ENCODE measurements at regions not wholly inside any gene's neighbourhood (a gene's known extent, or its start where the extent isn't known, plus 50 kb on each side); places are given as distances from the start of the nearest gene placed in this dataset.

DNA sequence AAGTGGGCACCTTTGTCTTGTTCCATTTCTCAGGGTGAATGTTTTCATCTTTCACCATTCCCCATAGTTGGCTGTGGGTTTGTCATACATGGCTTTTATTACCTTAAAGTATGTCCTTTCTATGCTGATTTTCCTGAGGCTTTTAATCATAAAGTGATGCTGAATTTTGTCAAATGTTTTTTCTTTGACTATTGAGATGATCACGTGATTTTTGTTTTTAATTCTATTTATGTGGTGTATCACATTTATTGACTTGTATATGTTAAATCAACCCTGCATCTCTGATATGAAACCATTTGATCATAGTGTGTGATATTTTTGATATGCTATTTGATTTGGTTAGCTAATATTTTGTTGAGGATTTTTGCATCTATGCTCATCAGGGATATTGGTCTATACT is 216.4 kb upstream of the FAT3 start:
- Histone ChIP-seq H3K9ac (ENCODE audit: insufficient read depth, low read length, poor library complexity, severe bottlenecking) (no peak overlapping the region), H3K4me1 (ENCODE audit: control insufficient read depth in 1 of 2, insufficient read depth in 2 of 2, low read length in 2 of 2) (no peaks in the 10 kb centered on the region), H3K4me3 (replicated peaks in 1 of 3; ENCODE audit: low read depth in 2 of 3, low read length in 3 of 3) (no peak overlapping the region), H3K36me3 (replicated peaks in 1 of 2; ENCODE audit: control insufficient read depth in 1 of 2, insufficient read depth in 2 of 2, low read length in 2 of 2) (no peaks in the 10 kb centered on the region), H3K79me2 (ENCODE audit: insufficient read depth, low read length) (no peaks in the 10 kb centered on the region), H3K27me3 (ENCODE audit: control insufficient read depth in 2 of 2, insufficient read depth in 2 of 2, low read length in 2 of 2) (no peaks in the 10 kb centered on the region), H3K27ac (ENCODE audit: low read depth in 1 of 2, low read length in 2 of 2) (no peak overlapping the region), H4K20me1 (ENCODE audit: insufficient read depth, low read length) (no peaks in the 10 kb centered on the region), H3K9me3 (replicated peaks in 1 of 2; ENCODE audit: control insufficient read depth in 1 of 2, insufficient read depth in 1 of 2, low read length in 2 of 2) (no peaks in the 10 kb centered on the region), H2AFZ (ENCODE audit: insufficient read depth, low read depth, low read length, poor library complexity, severe bottlenecking) (no peak overlapping the region), H3K4me2 (replicated peaks; ENCODE audit: extremely low read depth, low read length, poor library complexity, severe bottlenecking) (no peak overlapping the region)
- WGBS (ENCODE audit: insufficient coverage), result no CpG with 5 or more reads among the region's 1 CpG
- H3K9me3 Mint-ChIP-seq, result peaks cover 0 to 13% (median 4%) of the 10 kb centered on the region in 7 donors
- no peak overlapping the region for H3K27ac Mint-ChIP-seq
- no peak overlapping the region for H3K4me3 Mint-ChIP-seq
- no peaks in the 10 kb centered on the region for H3K36me3 Mint-ChIP-seq
- no peak for DNase-seq
- intact Hi-C loops (cut with micrococcal nuclease), result no loop called here
- TF ChIP-seq, protein P1, sequence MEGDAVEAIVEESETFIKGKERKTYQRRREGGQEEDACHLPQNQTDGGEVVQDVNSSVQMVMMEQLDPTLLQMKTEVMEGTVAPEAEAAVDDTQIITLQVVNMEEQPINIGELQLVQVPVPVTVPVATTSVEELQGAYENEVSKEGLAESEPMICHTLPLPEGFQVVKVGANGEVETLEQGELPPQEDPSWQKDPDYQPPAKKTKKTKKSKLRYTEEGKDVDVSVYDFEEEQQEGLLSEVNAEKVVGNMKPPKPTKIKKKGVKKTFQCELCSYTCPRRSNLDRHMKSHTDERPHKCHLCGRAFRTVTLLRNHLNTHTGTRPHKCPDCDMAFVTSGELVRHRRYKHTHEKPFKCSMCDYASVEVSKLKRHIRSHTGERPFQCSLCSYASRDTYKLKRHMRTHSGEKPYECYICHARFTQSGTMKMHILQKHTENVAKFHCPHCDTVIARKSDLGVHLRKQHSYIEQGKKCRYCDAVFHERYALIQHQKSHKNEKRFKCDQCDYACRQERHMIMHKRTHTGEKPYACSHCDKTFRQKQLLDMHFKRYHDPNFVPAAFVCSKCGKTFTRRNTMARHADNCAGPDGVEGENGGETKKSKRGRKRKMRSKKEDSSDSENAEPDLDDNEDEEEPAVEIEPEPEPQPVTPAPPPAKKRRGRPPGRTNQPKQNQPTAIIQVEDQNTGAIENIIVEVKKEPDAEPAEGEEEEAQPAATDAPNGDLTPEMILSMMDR (IDR thresholded peaks at IDR 0.05), result no peak
- H3K27me3 Mint-ChIP-seq (ENCODE audit: low read depth in 3 of 3), result no peaks in the 10 kb centered on the region
- no peaks in the 10 kb centered on the region for H3K4me1 Mint-ChIP-seq

DNA sequence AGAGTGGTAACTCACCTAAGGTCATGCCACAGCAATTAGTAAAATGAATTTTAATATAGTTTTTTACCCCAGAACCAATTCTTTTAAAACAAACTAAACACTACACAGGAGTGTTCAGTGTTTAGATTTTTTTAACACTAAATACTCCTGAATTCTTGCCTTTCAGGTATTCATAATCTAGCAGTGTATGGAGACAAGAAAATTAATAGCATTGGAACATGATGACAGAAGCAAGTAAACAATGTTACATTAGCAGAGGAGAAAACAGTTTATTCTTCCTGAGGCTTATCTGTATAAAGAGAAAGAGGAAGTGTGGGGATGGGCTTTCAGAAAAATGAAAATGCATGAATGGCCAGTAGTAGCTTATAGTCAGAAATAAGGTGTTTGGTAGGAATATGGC is 222.1 kb upstream of the FAT3 start:
- TF ChIP-seq, protein P1 (IDR thresholded peaks at IDR 0.05), result no peak
- no peak overlapping the region for H3K9ac ChIP-seq (ENCODE audit: insufficient read depth, low read length, poor library complexity, severe bottlenecking)
- H3K4me3 Mint-ChIP-seq, result no peak overlapping the region
- no peak overlapping the region for H3K4me2 ChIP-seq (replicated peaks; ENCODE audit: extremely low read depth, low read length, poor library complexity, severe bottlenecking)
- H3K9me3 ChIP-seq (replicated peaks in 1 of 2; ENCODE audit: control insufficient read depth in 1 of 2, insufficient read depth in 1 of 2, low read length in 2 of 2), result peaks cover 0 to 6% of the 10 kb centered on the region in 2 donors
- H3K36me3 Mint-ChIP-seq, result no peaks in the 10 kb centered on the region
- no peaks in the 10 kb centered on the region for H4K20me1 ChIP-seq (ENCODE audit: insufficient read depth, low read length)
- H3K36me3 ChIP-seq (replicated peaks in 1 of 2; ENCODE audit: control insufficient read depth in 1 of 2, insufficient read depth in 2 of 2, low read length in 2 of 2), result no peaks in the 10 kb centered on the region
- no peaks in the 10 kb centered on the region for H3K4me1 ChIP-seq (ENCODE audit: control insufficient read depth in 1 of 2, insufficient read depth in 2 of 2, low read length in 2 of 2)
- H3K79me2 ChIP-seq (ENCODE audit: insufficient read depth, low read length), result no peaks in the 10 kb centered on the region
- H3K27ac ChIP-seq (ENCODE audit: low read depth in 1 of 2, low read length in 2 of 2), result no peak overlapping the region
- H3K27me3 Mint-ChIP-seq (ENCODE audit: low read depth in 3 of 3), result no peaks in the 10 kb centered on the region
- no peaks in the 10 kb centered on the region for H3K27me3 ChIP-seq (ENCODE audit: control insufficient read depth in 2 of 2, insufficient read depth in 2 of 2, low read length in 2 of 2)
- intact Hi-C loops (cut with micrococcal nuclease), result no loop called here
- no peaks in the 10 kb centered on the region for H3K4me1 Mint-ChIP-seq
- DNase-seq, result no peak
- no peak overlapping the region for H3K27ac Mint-ChIP-seq
- no peak overlapping the region for H2AFZ ChIP-seq (ENCODE audit: insufficient read depth, low read depth, low read length, poor library complexity, severe bottlenecking)
- H3K9me3 Mint-ChIP-seq, result peaks cover 0 to 10% (median 2%) of the 10 kb centered on the region in 7 donors
- no peak overlapping the region for H3K4me3 ChIP-seq (replicated peaks in 1 of 3; ENCODE audit: low read depth in 2 of 3, low read length in 3 of 3)

Measured in CD14-positive monocyte (primary cell).